Loucy (cell line): ENCODE measurements at regions not wholly inside any gene's neighbourhood (a gene's known extent, or its start where the extent isn't known, plus 50 kb on each side); places are given as distances from the start of the nearest gene placed in this dataset.

Experiments
- EZH2phosphoT487 ChIP-seq: fragments of 200-600 bp; IDR thresholded peaks from 2 replicates; pipeline ENCODE4 v1.6.1; 2018; ENCODE audit warnings: antibody characterized with exemption, mild to moderate bottlenecking, moderate library complexity, borderline replicate concordance
- TF ChIP-seq, protein P1 (sequence below): fragments of 200-600 bp; sonication (generic); conservative IDR thresholded peaks from 2 replicates; pipeline ENCODE4 v1.5.1; 2014; ENCODE audit warnings: mild to moderate bottlenecking, antibody characterized with exemption, low read length

DNA sequence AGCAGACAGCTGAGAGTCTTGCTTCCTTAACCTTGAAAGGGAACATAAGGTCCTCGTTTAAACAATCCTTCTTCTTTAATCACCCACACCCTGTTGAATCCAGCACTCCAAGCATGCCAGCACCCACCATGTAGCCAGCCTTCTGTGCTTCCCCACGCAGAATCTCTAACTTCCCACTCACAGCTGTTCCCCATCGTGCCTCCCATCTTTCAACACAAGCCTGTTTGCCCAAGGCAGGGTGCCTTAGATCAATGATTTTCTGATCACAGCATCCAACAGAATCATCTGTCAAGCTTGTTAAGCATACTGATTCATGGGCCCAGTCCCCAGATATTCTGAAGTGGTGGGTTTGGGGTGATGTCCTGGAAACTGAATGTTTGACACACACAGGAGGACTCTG, 530.8 kb downstream of the SH2D4B start:
- TF ChIP-seq, protein P1, sequence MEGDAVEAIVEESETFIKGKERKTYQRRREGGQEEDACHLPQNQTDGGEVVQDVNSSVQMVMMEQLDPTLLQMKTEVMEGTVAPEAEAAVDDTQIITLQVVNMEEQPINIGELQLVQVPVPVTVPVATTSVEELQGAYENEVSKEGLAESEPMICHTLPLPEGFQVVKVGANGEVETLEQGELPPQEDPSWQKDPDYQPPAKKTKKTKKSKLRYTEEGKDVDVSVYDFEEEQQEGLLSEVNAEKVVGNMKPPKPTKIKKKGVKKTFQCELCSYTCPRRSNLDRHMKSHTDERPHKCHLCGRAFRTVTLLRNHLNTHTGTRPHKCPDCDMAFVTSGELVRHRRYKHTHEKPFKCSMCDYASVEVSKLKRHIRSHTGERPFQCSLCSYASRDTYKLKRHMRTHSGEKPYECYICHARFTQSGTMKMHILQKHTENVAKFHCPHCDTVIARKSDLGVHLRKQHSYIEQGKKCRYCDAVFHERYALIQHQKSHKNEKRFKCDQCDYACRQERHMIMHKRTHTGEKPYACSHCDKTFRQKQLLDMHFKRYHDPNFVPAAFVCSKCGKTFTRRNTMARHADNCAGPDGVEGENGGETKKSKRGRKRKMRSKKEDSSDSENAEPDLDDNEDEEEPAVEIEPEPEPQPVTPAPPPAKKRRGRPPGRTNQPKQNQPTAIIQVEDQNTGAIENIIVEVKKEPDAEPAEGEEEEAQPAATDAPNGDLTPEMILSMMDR, result no peak
- no peak for TF ChIP-seq EZH2phosphoT487
